ENCODE measurements at regions not wholly inside any gene's neighbourhood (a gene's known extent, or its start where the extent isn't known, plus 50 kb on each side); places are given as distances from the start of the nearest gene placed in this dataset.

DNA sequence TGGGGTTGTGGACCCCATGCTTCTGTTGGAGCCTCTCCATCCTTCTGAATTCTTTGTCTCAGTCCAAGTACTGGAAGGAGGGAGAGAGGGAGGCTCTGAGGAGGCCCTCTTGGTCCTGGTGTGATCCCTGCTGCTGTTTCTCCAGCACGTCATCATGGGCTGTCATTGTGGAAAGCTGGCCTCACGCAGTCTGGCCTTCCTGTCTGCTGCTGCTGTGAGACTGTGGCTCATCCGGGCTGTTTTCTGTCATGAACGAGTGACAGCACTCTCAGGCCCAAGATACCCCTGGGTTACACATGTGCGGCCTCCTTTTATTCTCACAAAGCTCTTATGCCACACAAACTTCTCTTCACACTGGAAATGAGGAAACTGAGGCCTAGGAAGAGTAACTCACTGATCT is 499.3 kb downstream of the CCDC171 start:
- Histone ChIP-seq H4K5ac (ENCODE audit: insufficient read length, low read depth, low read length) (no peak overlapping the region), H3K23me2 (ENCODE audit: insufficient read length, low read depth, low read length, poor library complexity, severe bottlenecking) (no peaks in the 10 kb centered on the region), H3K79me1 (ENCODE audit: insufficient read depth, low read depth, low read length, poor library complexity, severe bottlenecking) (no peaks in the 10 kb centered on the region), H4K91ac (ENCODE audit: insufficient read length, low read depth, low read length) (no peak overlapping the region), H3K4ac (ENCODE audit: low read depth, low read length) (no peak overlapping the region), H2BK12ac (ENCODE audit: insufficient read length, low read depth, low read length) (no peak overlapping the region), H3K9me3 (ENCODE audit: control insufficient read depth, low read depth, low read length) (no peaks in the 10 kb centered on the region), H3K4me1 (ENCODE audit: insufficient read depth, low read length) (no peaks in the 10 kb centered on the region; the same call in 1 of the 2 replicates), H2BK15ac (ENCODE audit: low read depth, low read length) (no peak overlapping the region), H2AFZ (ENCODE audit: low read length) (no peak overlapping the region), H3K56ac (ENCODE audit: insufficient read length, low read depth, low read length) (no peak overlapping the region), H3K23ac (ENCODE audit: insufficient read length, low read depth, low read length) (no peak overlapping the region), H2BK5ac (ENCODE audit: insufficient read length, low read length) (no peak overlapping the region), H2BK20ac (ENCODE audit: low read depth, low read length, poor library complexity, severe bottlenecking) (no peak overlapping the region), H3K4me2 (ENCODE audit: insufficient read depth, insufficient read length, low read length) (no peak overlapping the region), H2AK5ac (ENCODE audit: insufficient read length, low read length) (no peak overlapping the region), H3T11ph (ENCODE audit: low read length) (no peak overlapping the region), H4K20me1 (ENCODE audit: control insufficient read depth, insufficient read depth, insufficient read length) (no peaks in the 10 kb centered on the region), H3K27ac (ENCODE audit: insufficient read length, low read depth, low read length) (no peak overlapping the region), H3K18ac (ENCODE audit: insufficient read length, low read depth, low read length) (no peak overlapping the region), H3K14ac (ENCODE audit: insufficient read depth, low read length) (peak overlapping the region; percentile 50; the same call in 1 of the 2 replicates), H3K27me3 (ENCODE audit: insufficient read depth, low read length) (no peaks in the 10 kb centered on the region; the same call in 1 of the 2 replicates), H2BK120ac (ENCODE audit: low read depth, low read length, poor library complexity, severe bottlenecking) (no peak overlapping the region), H3K9ac (ENCODE audit: extremely low read depth, insufficient read length, low read length) (no peak overlapping the region), H3K79me2 (ENCODE audit: insufficient read depth, low read length) (no peaks in the 10 kb centered on the region), H4K8ac (replicated peaks; ENCODE audit: insufficient read length, low read depth, low read length) (no peak overlapping the region)
- TF ChIP-seq, protein P1, sequence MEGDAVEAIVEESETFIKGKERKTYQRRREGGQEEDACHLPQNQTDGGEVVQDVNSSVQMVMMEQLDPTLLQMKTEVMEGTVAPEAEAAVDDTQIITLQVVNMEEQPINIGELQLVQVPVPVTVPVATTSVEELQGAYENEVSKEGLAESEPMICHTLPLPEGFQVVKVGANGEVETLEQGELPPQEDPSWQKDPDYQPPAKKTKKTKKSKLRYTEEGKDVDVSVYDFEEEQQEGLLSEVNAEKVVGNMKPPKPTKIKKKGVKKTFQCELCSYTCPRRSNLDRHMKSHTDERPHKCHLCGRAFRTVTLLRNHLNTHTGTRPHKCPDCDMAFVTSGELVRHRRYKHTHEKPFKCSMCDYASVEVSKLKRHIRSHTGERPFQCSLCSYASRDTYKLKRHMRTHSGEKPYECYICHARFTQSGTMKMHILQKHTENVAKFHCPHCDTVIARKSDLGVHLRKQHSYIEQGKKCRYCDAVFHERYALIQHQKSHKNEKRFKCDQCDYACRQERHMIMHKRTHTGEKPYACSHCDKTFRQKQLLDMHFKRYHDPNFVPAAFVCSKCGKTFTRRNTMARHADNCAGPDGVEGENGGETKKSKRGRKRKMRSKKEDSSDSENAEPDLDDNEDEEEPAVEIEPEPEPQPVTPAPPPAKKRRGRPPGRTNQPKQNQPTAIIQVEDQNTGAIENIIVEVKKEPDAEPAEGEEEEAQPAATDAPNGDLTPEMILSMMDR (conservative IDR thresholded peaks at IDR 0.05): no peak
- no peak for DNase-seq
- Mint-ChIP-seq H3K4me1 (peaks cover 6 to 7% of the 10 kb centered on the region in 2 experiments), H3K9me3 (no peaks in the 10 kb centered on the region), H3K4me3 (no peak overlapping the region), H3K27ac (no peak overlapping the region), H3K27me3 (ENCODE audit: low read depth) (peaks cover 4% of the 10 kb centered on the region; the same call in 1 of the 2 replicates), H3K36me3 (ENCODE audit: insufficient read depth in 1 of 3, low read depth in 3 of 3) (no peaks in the 10 kb centered on the region; a peak in 1 of 7 replicates)
- WGBS (ENCODE audit: extremely low coverage, insufficient read length, low lambda C conversion rate): no CpG with 5 or more reads among the region's 5 CpGs
